ENCODE measurements at regions not wholly inside any gene's neighbourhood (a gene's known extent, or its start where the extent isn't known, plus 50 kb on each side); places are given as distances from the start of the nearest gene placed in this dataset.

GRCh38 chr4:65805936-65806335 is 135.6 kb upstream of the EPHA5 start:
- TF ChIP-seq CTCF (optimal IDR thresholded peaks at IDR 0.05 in 1 of 3, IDR thresholded peaks at IDR 0.05 in 1 of 3, conservative IDR thresholded peaks at IDR 0.05 in 1 of 3; ENCODE audit: extremely low read depth in 1 of 3, insufficient read depth in 2 of 3, low read length in 3 of 3) (no peak), EZH2 (IDR thresholded peaks at IDR 0.05; ENCODE audit: low read length) (no peak)

All from keratinocyte (primary cell).